Upper lobe of left lung (tissue), 4 donors: ENCODE measurements at regions not wholly inside any gene's neighbourhood (a gene's known extent, or its start where the extent isn't known, plus 50 kb on each side); places are given as distances from the start of the nearest gene placed in this dataset.

Experiments
- EP300 ChIP-seq, 4 donors: sonication (generic); formaldehyde crosslinking; IDR thresholded peaks; one replicate each; pipeline ENCODE4 v1.5.1; 2017; ENCODE audit warnings: antibody characterized with exemption in 4 of 4, control low read depth in 2 of 4
- TF ChIP-seq, protein P1 (sequence below), 6 experiments: fragments of 450-650 bp in 4 of 6; fragments of 200-600 bp in 2 of 6; sonication (generic) in 2 of 6; IDR thresholded peaks; one replicate each; pipeline ENCODE4 v1.5.1; 2016 to 2019; ENCODE audit warnings: antibody characterized with exemption in 6 of 6

DNA sequence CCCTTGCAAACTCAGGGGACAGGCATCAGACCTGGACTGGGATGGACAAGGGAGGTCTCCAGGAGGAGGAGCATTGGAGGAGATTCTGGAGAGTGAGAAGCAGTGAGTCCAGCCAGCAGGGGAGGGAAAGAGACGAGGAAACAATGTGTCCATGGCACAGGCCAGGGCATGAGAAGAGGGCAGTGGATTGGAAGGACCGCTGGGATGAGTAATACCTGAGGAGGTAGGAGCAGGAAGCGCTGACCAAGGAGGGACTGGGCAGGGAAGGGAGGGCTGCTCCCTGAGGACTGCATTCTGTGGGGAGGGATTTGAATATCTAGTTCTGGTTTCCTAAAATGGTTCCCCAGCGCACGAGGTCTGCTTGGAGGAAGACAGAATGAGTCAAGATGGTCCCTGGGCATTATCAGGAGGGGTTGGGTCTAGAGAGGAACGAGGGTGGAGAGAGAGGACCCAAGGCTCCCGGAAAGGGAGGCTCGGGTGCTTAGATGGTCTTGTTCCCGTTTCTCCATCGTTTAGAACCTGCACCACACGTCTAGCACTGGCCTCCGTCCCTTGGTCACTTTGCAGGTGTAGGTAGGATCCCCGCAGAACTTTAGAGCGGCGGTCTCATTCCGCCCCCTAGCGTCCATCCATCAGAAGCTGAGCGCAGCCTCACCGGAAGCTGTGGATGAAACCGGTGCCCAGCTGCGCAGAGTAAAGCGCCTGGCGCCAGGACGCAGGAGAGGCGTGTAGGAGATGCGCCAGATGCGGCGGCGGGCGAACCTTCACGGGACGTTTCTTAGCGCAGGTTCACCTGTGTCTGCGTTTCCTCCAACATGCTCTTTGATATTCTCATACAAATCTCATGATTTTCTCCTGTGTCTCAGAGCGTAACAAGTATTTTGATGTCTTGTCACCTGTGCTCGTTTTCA is 190.7 kb upstream of the NDN start:
- no peak for TF ChIP-seq EP300 (IDR thresholded peaks at IDR 0.05)
- TF ChIP-seq, protein P1, sequence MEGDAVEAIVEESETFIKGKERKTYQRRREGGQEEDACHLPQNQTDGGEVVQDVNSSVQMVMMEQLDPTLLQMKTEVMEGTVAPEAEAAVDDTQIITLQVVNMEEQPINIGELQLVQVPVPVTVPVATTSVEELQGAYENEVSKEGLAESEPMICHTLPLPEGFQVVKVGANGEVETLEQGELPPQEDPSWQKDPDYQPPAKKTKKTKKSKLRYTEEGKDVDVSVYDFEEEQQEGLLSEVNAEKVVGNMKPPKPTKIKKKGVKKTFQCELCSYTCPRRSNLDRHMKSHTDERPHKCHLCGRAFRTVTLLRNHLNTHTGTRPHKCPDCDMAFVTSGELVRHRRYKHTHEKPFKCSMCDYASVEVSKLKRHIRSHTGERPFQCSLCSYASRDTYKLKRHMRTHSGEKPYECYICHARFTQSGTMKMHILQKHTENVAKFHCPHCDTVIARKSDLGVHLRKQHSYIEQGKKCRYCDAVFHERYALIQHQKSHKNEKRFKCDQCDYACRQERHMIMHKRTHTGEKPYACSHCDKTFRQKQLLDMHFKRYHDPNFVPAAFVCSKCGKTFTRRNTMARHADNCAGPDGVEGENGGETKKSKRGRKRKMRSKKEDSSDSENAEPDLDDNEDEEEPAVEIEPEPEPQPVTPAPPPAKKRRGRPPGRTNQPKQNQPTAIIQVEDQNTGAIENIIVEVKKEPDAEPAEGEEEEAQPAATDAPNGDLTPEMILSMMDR (IDR thresholded peaks at IDR 0.05), result peak in 4 of 6 experiments; percentile 44 to 68 (median 52)
